WTC11 (cell line): ENCODE measurements at regions not wholly inside any gene's neighbourhood (a gene's known extent, or its start where the extent isn't known, plus 50 kb on each side); places are given as distances from the start of the nearest gene placed in this dataset.

Experiments
- ATAC-seq: fragments of 200-7000 bp; cut with Tn5 transposase; 2 replicates; pipeline ENCODE4 v1.10.0; 2021; ENCODE audit warnings: mild to moderate bottlenecking, moderate library complexity
- CTCF ChIA-PET: fragments of 300-600 bp; sonication (Branson Sonifier 250); formaldehyde crosslinking; loops from one replicate; lab custom pipeline; 2021; ENCODE audit warnings: antibody characterized with exemption; lab: Charles Lee
- POLR2A ChIA-PET: fragments of 350-600 bp; sonication (Branson Sonifier 250); formaldehyde crosslinking; loops from one replicate; lab custom pipeline; 2021; ENCODE audit warnings: antibody characterized with exemption; lab: Charles Lee
- DNase-seq: peaks from one replicate; pipeline ENCODE4 v3.0.0; 2021; ENCODE audit warnings: low spot score
- H3K27ac Mint-ChIP-seq: 2 replicates; pipeline ENCODE4 v1.8.0; 2021; ENCODE audit warnings: mixed read lengths
- H3K27me3 Mint-ChIP-seq: 2 replicates; pipeline ENCODE4 v1.8.0; 2021; ENCODE audit warnings: low read depth, mild to moderate bottlenecking, moderate library complexity, mixed read lengths
- H3K36me3 Mint-ChIP-seq: 2 replicates; pipeline ENCODE4 v1.8.0; 2021; ENCODE audit warnings: mixed read lengths
- H3K4me1 Mint-ChIP-seq: 2 replicates; pipeline ENCODE4 v1.8.0; 2022; ENCODE audit warnings: mixed read lengths
- H3K4me3 Mint-ChIP-seq: 2 replicates; pipeline ENCODE4 v1.8.0; 2021; ENCODE audit warnings: mild to moderate bottlenecking, moderate library complexity, mixed read lengths
- H3K9me3 Mint-ChIP-seq: 2 replicates; pipeline ENCODE4 v1.8.0; 2021; ENCODE audit warnings: mixed read lengths
- ARID4B ChIP-seq: sonication (generic); formaldehyde crosslinking; IDR thresholded peaks from 2 replicates; pipeline ENCODE4 v1.8.0; 2023; ENCODE audit warnings: missing genetic modification reagents, mild to moderate bottlenecking, borderline replicate concordance
- ATF1 ChIP-seq: sonication (generic); formaldehyde crosslinking; IDR thresholded peaks from 2 replicates; pipeline ENCODE4 v1.8.1; 2023; ENCODE audit warnings: mild to moderate bottlenecking, moderate library complexity, missing genetic modification reagents
- ATF2 ChIP-seq: sonication (generic); formaldehyde crosslinking; IDR thresholded peaks from 2 replicates; pipeline ENCODE4 v1.8.1; 2022; ENCODE audit warnings: low read depth, missing genetic modification reagents, borderline replicate concordance
- ATF3 ChIP-seq: sonication (generic); formaldehyde crosslinking; conservative IDR thresholded peaks from 2 replicates; pipeline ENCODE4 v1.8.1; 2022; ENCODE audit warnings: mild to moderate bottlenecking, missing genetic modification reagents
- CDX4 ChIP-seq: fragments of 250-450 bp; sonication (Bioruptor Pico); IDR thresholded peaks from 2 replicates; pipeline ENCODE4 v1.9.0; 2021; ENCODE audit warnings: moderate library complexity, mild to moderate bottlenecking, inconsistent platforms, borderline replicate concordance
- FOXK1 ChIP-seq: sonication (generic); formaldehyde crosslinking; IDR thresholded peaks from 2 replicates; pipeline ENCODE4 v1.8.0; 2022; ENCODE audit warnings: mild to moderate bottlenecking, moderate library complexity, missing genetic modification reagents
- HMGXB4 ChIP-seq: sonication (generic); formaldehyde crosslinking; IDR thresholded peaks from 2 replicates; pipeline ENCODE4 v1.8.1; 2023; ENCODE audit warnings: mild to moderate bottlenecking, moderate library complexity, missing genetic modification reagents
- JAZF1 ChIP-seq: fragments of 250-450 bp; sonication (Bioruptor Pico); IDR thresholded peaks from 2 replicates; pipeline ENCODE4 v1.9.0; 2021; ENCODE audit warnings: moderate library complexity, mild to moderate bottlenecking, inconsistent platforms
- MAX ChIP-seq: sonication (generic); formaldehyde crosslinking; IDR thresholded peaks from 2 replicates; pipeline ENCODE4 v1.8.0; 2022; ENCODE audit warnings: mild to moderate bottlenecking, missing genetic modification reagents
- NFYB ChIP-seq: sonication (generic); formaldehyde crosslinking; conservative IDR thresholded peaks from 2 replicates; pipeline ENCODE4 v1.8.0; 2022; ENCODE audit warnings: low read depth, missing genetic modification reagents
- OVOL2 ChIP-seq: fragments of 250-450 bp; sonication (Bioruptor Pico); IDR thresholded peaks from 2 replicates; pipeline ENCODE4 v1.9.0; 2021; ENCODE audit warnings: mild to moderate bottlenecking, borderline replicate concordance
- TCF7 ChIP-seq: sonication (generic); formaldehyde crosslinking; IDR thresholded peaks from 2 replicates; pipeline ENCODE4 v1.8.0; 2022; ENCODE audit warnings: mild to moderate bottlenecking, low read depth, missing genetic modification reagents, moderate library complexity
- TEAD1 ChIP-seq: sonication (generic); formaldehyde crosslinking; IDR thresholded peaks from 2 replicates; pipeline ENCODE4 v1.8.0; 2022; ENCODE audit warnings: mild to moderate bottlenecking, missing genetic modification reagents
- USF1 ChIP-seq: sonication (generic); formaldehyde crosslinking; IDR thresholded peaks from 2 replicates; pipeline ENCODE4 v1.8.0; 2022; ENCODE audit warnings: mild to moderate bottlenecking, missing genetic modification reagents
- USF2 ChIP-seq: sonication (generic); formaldehyde crosslinking; IDR thresholded peaks from 2 replicates; pipeline ENCODE4 v1.8.1; 2023; ENCODE audit warnings: mild to moderate bottlenecking, missing genetic modification reagents, moderate library complexity
- ZNF219 ChIP-seq: sonication (generic); formaldehyde crosslinking; IDR thresholded peaks from 2 replicates; pipeline ENCODE4 v1.8.0; 2023; ENCODE audit warnings: missing genetic modification reagents, mild to moderate bottlenecking, borderline replicate concordance
- ZNF317 ChIP-seq: sonication (generic); formaldehyde crosslinking; IDR thresholded peaks from 2 replicates; pipeline ENCODE4 v1.8.1; 2023; ENCODE audit warnings: low read depth, mild to moderate bottlenecking, moderate library complexity, missing genetic modification reagents, borderline replicate concordance
- ZNF396 ChIP-seq: fragments of 250-450 bp; sonication (Bioruptor Pico); IDR thresholded peaks from 2 replicates; pipeline ENCODE4 v1.8.0; 2021; ENCODE audit warnings: mild to moderate bottlenecking, moderate library complexity, borderline replicate concordance
- ZNF671 ChIP-seq: fragments of 250-450 bp; sonication (Bioruptor Pico); IDR thresholded peaks from 2 replicates; pipeline ENCODE4 v1.8.0; 2021; ENCODE audit warnings: mild to moderate bottlenecking

GRCh38 chr13:80563439-80563838 lies 222.5 kb upstream of the SPRY2 start (continued):
- TF ChIP-seq ZNF396 (CRISPR knock-in tag), result no peak

- POLR2A ChIA-PET, result no interaction called here
- no peak overlapping the region for H3K4me3 Mint-ChIP-seq
- H3K27ac Mint-ChIP-seq, result 0 out of 2 replicates have a peak overlapping the region, but pooled peaks have one; percentile 29
- peaks cover 5% of the 10 kb centered on the region for H3K9me3 Mint-ChIP-seq
- H3K36me3 Mint-ChIP-seq, result no peaks in the 10 kb centered on the region
- H3K4me1 Mint-ChIP-seq, result peaks cover 5% of the 10 kb centered on the region
- DNase-seq (no peak), ATAC-seq (no peak)
- no peak for TF ChIP-seq ZNF396 (CRISPR knock-in tag)
- TF ChIP-seq FOXK1 (CRISPR knock-in tag), result no peak
- no peak for TF ChIP-seq TEAD1 (CRISPR knock-in tag)
- TF ChIP-seq USF2 (CRISPR knock-in tag), result no peak
- no peak for TF ChIP-seq ZNF671 (CRISPR knock-in tag)
- no peak for TF ChIP-seq ATF3 (CRISPR knock-in tag)
- TF ChIP-seq TCF7 (CRISPR knock-in tag), result no peak
- no peak for TF ChIP-seq JAZF1 (CRISPR knock-in tag)
- TF ChIP-seq CDX4, result no peak
- no peak for TF ChIP-seq USF1 (CRISPR knock-in tag)
- no peak for TF ChIP-seq ZNF219
- no peak for TF ChIP-seq ATF1 (CRISPR knock-in tag)
- TF ChIP-seq OVOL2 (CRISPR knock-in tag), result no peak
- H3K27me3 Mint-ChIP-seq, result no peaks in the 10 kb centered on the region
- CTCF ChIA-PET, result no interaction called here
These were observed 221.7 kb upstream of the SPRY2 start for GRCh38 chr13:80562433-80563156.

- Mint-ChIP-seq H3K4me1 (peaks cover 5% of the 10 kb centered on the region), H3K9me3 (peaks cover 5% of the 10 kb centered on the region), H3K27me3 (no peaks in the 10 kb centered on the region), H3K36me3 (no peaks in the 10 kb centered on the region), H3K27ac (no peak overlapping the region), H3K4me3 (no peak overlapping the region)
- TF ChIP-seq ARID4B, result no peak
- no peak for TF ChIP-seq MAX (CRISPR knock-in tag)
- TF ChIP-seq ZNF317 (CRISPR knock-in tag), result no peak
- no peak for TF ChIP-seq NFYB (CRISPR knock-in tag)
- TF ChIP-seq ATF2 (CRISPR knock-in tag), result no peak
- TF ChIP-seq HMGXB4 (CRISPR knock-in tag), result no peak
- DNase-seq (no peak), ATAC-seq (no peak)
- CTCF ChIA-PET, result no interaction called here
- POLR2A ChIA-PET, result no interaction called here
These were observed 219.7 kb upstream of the SPRY2 start for GRCh38 chr13:80560609-80561008.
